Thoracic aorta (tissue), 2 donors: ENCODE measurements at regions not wholly inside any gene's neighbourhood (a gene's known extent, or its start where the extent isn't known, plus 50 kb on each side); places are given as distances from the start of the nearest gene placed in this dataset.
A peak's percentile ranks its signal among the peaks of the same experiment; 100 is the strongest.

ENCODE experiments used
- ATAC-seq: fragments of 150-250 bp; one replicate; pipeline ENCODE4 v1.8.0; 2017; ENCODE audit warnings: low read depth; ENCODE audit not compliant: insufficient number of reproducible peaks, low FRiP score
- DNase-seq: peaks from one replicate; pipeline ENCODE4 v3.0.0-alpha.2; 2020; ENCODE audit warnings: low spot score
- H3K27ac ChIP-seq, 2 donors: fragments of 200-600 bp; sonication (generic); 1 replicate in 1 of 2; 2 replicates in 1 of 2; pipeline ENCODE4 v1.5.1; 2016; ENCODE audit warnings: mild to moderate bottlenecking in 2 of 2, moderate library complexity in 2 of 2
- H3K27me3 ChIP-seq: fragments of 200-600 bp; sonication (generic); replicated peaks from 2 replicates; pipeline ENCODE4 v1.6.0; 2016; ENCODE audit warnings: mild to moderate bottlenecking; ENCODE audit not compliant: insufficient read depth
- H3K36me3 ChIP-seq: fragments of 200-600 bp; sonication (generic); one replicate; pipeline ENCODE4 v1.5.1; 2016
- H3K4me1 ChIP-seq, 2 donors: fragments of 200-600 bp; sonication (generic); 1 replicate in 1 of 2; 2 replicates in 1 of 2; pipeline versions ENCODE4 v1.5.1 to v1.6.0; 2016; ENCODE audit warnings: low read depth in 2 of 2, mild to moderate bottlenecking in 1 of 2; ENCODE audit not compliant: control insufficient read depth in 1 of 2
- H3K4me3 ChIP-seq: fragments of 200-600 bp; sonication (generic); 2 replicates; pipeline ENCODE4 v1.5.1; 2016; ENCODE audit warnings: mild to moderate bottlenecking
- H3K9me3 ChIP-seq: fragments of 200-600 bp; sonication (generic); 2 replicates; pipeline ENCODE4 v1.5.1; 2016
- TF ChIP-seq, protein P1 (sequence below): fragments of 200-600 bp; sonication (generic); IDR thresholded peaks from one replicate; pipeline ENCODE4 v1.5.1; 2019; ENCODE audit warnings: antibody characterized with exemption

DNA sequence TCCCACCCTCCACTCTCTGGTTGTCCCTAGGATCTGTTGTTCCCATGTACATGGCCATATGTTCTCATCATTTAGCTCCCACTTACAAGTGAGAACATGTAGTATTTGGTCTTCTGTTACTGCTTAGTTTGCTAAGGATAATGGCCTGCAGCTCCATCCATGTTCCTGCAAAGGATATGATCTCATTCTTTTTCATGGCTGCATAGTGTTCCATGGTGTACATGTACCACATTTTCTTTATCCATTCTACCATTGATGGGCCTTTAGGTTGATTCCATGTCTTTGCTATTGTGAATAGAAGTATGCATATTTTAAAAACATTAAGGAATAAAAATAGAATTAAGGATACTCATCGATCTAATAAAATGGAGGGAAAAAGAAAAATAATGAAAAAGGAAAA is 278.4 kb downstream of the MBNL1 start:
- H3K4me1 ChIP-seq, result no peaks in the 10 kb centered on the region
- no peak overlapping the region for H3K4me3 ChIP-seq
- H3K36me3 ChIP-seq, result no peaks in the 10 kb centered on the region
- no peaks in the 10 kb centered on the region for H3K27me3 ChIP-seq
- no peak for ATAC-seq
- no peak for DNase-seq
- TF ChIP-seq, protein P1, sequence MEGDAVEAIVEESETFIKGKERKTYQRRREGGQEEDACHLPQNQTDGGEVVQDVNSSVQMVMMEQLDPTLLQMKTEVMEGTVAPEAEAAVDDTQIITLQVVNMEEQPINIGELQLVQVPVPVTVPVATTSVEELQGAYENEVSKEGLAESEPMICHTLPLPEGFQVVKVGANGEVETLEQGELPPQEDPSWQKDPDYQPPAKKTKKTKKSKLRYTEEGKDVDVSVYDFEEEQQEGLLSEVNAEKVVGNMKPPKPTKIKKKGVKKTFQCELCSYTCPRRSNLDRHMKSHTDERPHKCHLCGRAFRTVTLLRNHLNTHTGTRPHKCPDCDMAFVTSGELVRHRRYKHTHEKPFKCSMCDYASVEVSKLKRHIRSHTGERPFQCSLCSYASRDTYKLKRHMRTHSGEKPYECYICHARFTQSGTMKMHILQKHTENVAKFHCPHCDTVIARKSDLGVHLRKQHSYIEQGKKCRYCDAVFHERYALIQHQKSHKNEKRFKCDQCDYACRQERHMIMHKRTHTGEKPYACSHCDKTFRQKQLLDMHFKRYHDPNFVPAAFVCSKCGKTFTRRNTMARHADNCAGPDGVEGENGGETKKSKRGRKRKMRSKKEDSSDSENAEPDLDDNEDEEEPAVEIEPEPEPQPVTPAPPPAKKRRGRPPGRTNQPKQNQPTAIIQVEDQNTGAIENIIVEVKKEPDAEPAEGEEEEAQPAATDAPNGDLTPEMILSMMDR, result no peak
- no peaks in the 10 kb centered on the region for H3K9me3 ChIP-seq
- H3K27ac ChIP-seq, result no peak overlapping the region

DNA sequence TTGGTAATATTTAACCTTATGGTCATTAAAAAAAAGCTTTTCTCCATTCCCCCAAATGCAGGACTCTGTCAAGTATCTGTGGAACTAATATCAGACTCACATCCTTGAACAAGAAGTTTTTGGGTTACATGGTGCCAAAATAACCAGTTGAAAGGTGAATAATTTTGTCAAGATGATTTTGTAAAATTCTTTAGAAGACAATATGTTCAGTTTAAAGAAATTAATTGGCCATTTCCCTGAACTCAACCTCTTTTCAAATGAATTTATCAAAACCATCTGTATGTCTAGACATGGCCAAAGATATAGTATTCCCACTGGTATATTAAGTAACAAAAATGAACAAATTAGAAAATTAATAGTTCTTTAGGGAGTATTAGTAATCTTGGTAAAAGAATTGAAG is 280.5 kb downstream of the MBNL1 start:
- TF ChIP-seq, protein P1, result no peak
- no peaks in the 10 kb centered on the region for H3K4me1 ChIP-seq
- ATAC-seq, result no peak
- H3K36me3 ChIP-seq, result no peaks in the 10 kb centered on the region
- H3K27me3 ChIP-seq, result no peaks in the 10 kb centered on the region
- no peaks in the 10 kb centered on the region for H3K9me3 ChIP-seq
- no peak overlapping the region for H3K27ac ChIP-seq
- no peak overlapping the region for H3K4me3 ChIP-seq
- no peak for DNase-seq

DNA sequence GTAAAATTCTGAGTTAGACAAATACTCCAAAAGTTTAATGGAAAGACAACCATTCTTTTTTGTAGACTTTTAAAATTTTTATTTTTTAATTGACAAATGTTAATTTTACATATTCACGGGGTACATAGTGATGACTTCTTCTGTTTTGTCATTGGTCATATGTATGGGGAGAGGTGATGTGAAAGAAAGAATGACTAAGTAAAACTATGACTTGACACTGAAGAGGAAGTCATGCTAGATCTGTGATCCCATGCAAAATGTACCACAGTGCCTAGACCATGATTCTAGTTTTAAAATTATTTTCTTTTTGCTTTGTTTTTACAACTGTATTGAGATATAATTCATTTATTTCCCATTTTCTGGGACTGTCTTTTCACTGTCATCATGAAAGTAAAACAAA is 281.6 kb downstream of the MBNL1 start:
- no peak overlapping the region for H3K27ac ChIP-seq
- no peak overlapping the region for H3K4me3 ChIP-seq
- DNase-seq, result no peak
- H3K36me3 ChIP-seq, result no peaks in the 10 kb centered on the region
- TF ChIP-seq, protein P1, result no peak
- H3K9me3 ChIP-seq, result no peaks in the 10 kb centered on the region
- no peaks in the 10 kb centered on the region for H3K27me3 ChIP-seq
- H3K4me1 ChIP-seq, result peaks cover 4% of the 10 kb centered on the region in 2 donors
- ATAC-seq, result no peak

DNA sequence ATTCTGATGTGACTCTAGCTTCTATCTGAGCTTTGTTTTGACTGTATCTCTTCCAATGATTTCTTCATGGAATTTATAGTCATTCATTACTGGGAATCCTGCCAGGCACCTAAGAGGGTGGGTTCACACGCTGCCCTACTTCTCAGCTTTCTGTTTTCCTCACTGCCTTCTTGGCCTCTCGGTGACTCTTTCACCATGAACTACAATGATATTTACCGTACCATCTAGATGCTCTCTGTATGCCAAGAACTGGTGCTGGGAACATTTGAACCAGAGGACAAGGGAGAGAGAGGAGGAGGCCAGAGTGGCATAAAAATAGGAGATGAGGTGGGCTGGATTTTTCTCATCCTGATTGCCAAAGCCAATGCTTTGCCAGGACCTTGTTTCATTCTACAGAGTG is 280.0 kb upstream of the P2RY1 start:
- Histone ChIP-seq H3K4me1 (peaks cover 24 to 44% of the 10 kb centered on the region in 2 donors), H3K27me3 (no peaks in the 10 kb centered on the region), H3K4me3 (no peak overlapping the region), H3K27ac (peak overlapping the region in 1 of 2 donors; percentile 26), H3K36me3 (no peaks in the 10 kb centered on the region), H3K9me3 (no peaks in the 10 kb centered on the region)
- ATAC-seq (no peak), DNase-seq (no peak)
- TF ChIP-seq, protein P1, result no peak

DNA sequence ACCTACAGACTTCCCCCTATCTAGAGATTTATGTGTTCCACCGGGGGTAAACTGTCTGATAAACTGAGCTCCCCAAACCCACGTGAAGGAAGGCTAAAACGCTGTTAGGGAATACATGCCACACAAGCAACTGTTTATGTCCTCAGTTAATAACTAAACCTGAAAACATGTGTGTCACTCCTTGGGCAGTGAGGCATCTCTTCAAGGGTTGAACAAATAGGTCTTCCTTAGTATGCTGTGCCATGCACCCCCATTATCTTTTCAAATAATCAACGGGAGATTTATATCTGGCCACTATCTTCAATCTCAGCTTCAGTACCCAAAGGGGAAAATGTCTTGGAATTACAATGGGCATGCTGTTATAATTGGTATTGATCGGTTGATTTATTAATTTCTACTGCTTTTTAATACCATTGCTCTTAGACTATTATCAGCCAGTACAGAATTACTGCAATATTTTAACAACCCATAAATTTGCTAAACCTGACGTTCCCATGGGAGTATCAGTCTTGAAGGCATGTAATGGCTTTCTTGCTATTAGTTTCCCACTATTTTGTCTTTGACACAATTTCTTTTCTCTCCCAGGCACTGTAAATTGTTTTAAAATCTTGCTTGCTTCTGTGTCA is 279.2 kb upstream of the P2RY1 start:
- Histone ChIP-seq H3K36me3 (no peaks in the 10 kb centered on the region), H3K27me3 (no peaks in the 10 kb centered on the region), H3K27ac (peak overlapping the region in 1 of 2 donors; percentile 26), H3K9me3 (no peaks in the 10 kb centered on the region), H3K4me3 (no peak overlapping the region), H3K4me1 (peaks cover 24 to 44% of the 10 kb centered on the region in 2 donors)
- no peak for ATAC-seq
- no peak for DNase-seq
- TF ChIP-seq, protein P1, result no peak
